Caco-2 (cell line): ENCODE measurements at regions not wholly inside any gene's neighbourhood (a gene's known extent, or its start where the extent isn't known, plus 50 kb on each side); places are given as distances from the start of the nearest gene placed in this dataset.
"Not testable (repeated sequence)": the region's sequence is repeated elsewhere in the genome, so short reads cannot be mapped to it uniquely, and the experiment has no call there.

ENCODE experiments used
- BruUV-seq: library from RNA; stranded (reverse); fragments of 400-500 nt; replicated peaks from 2 replicates; lab custom pipeline; 2021; lab: Mats Ljungman, UMichigan
- CTCF ChIA-PET: fragments of 300-600 bp; sonication (Branson Sonifier 250); formaldehyde crosslinking; loops from one replicate; lab custom pipeline; 2022; ENCODE audit warnings: antibody characterized with exemption; lab: Charles Lee
- POLR2A ChIA-PET: fragments of 300-600 bp; sonication (Branson Sonifier 250); formaldehyde crosslinking; loops from one replicate; lab custom pipeline; 2022; ENCODE audit warnings: antibody characterized with exemption; lab: Charles Lee
- DNase-seq, 2 experiments: peaks; one replicate each; pipeline versions ENCODE4 v3.0.0 to v3.0.0-alpha.2; 2020 to 2022
- H3K27me3 ChIP-seq: replicated peaks from 2 replicates; pipeline ENCODE4 v1.6.0; 2011; ENCODE audit warnings: low read length; ENCODE audit not compliant: control insufficient read depth, insufficient read depth
- H3K36me3 ChIP-seq: 2 replicates; pipeline ENCODE4 v1.5.1; 2011; ENCODE audit warnings: low read length; ENCODE audit not compliant: control insufficient read depth, insufficient read depth
- H3K4me1 ChIP-seq: fragments of 250-450 bp; sonication (Bioruptor Pico); 2 replicates; pipeline ENCODE4 v1.5.1; 2020; ENCODE audit warnings: mild to moderate bottlenecking
- H3K4me3 ChIP-seq: 2 replicates; pipeline ENCODE4 v1.5.1; 2011; ENCODE audit warnings: low read depth, mild to moderate bottlenecking, control low read depth, low read length
- H3K9me3 ChIP-seq: fragments of 250-450 bp; sonication (Bioruptor Pico); 2 replicates; pipeline ENCODE4 v1.5.1; 2020; ENCODE audit warnings: mild to moderate bottlenecking, moderate library complexity
- H3K27ac Mint-ChIP-seq: one replicate; pipeline ENCODE4 v1.8.0; 2022; ENCODE audit warnings: mixed read lengths; ENCODE audit not compliant: unreplicated experiment
- H3K27me3 Mint-ChIP-seq: one replicate; pipeline ENCODE4 v1.8.0; 2022; ENCODE audit warnings: mixed read lengths; ENCODE audit not compliant: insufficient read depth, unreplicated experiment
- H3K36me3 Mint-ChIP-seq: one replicate; pipeline ENCODE4 v1.8.0; 2022; ENCODE audit warnings: mild to moderate bottlenecking, mixed read lengths; ENCODE audit not compliant: insufficient read depth, unreplicated experiment
- H3K4me1 Mint-ChIP-seq: one replicate; pipeline ENCODE4 v1.8.0; 2022; ENCODE audit warnings: low read depth, mixed read lengths; ENCODE audit not compliant: unreplicated experiment
- H3K4me3 Mint-ChIP-seq: one replicate; pipeline ENCODE4 v1.8.0; 2022; ENCODE audit warnings: mild to moderate bottlenecking, moderate library complexity, mixed read lengths; ENCODE audit not compliant: unreplicated experiment
- H3K9me3 Mint-ChIP-seq: one replicate; pipeline ENCODE4 v1.8.0; 2022; ENCODE audit warnings: mixed read lengths; ENCODE audit not compliant: unreplicated experiment
- intact Hi-C: fragments of 100-400 bp; cut with micrococcal nuclease; formaldehyde crosslinking; loops from one replicate; pipeline ENCODE4 v1.10.0; 2022; ENCODE audit not compliant: unreplicated experiment
- TF ChIP-seq, protein P1 (sequence below), 2 experiments: fragments of 200-600 bp in 1 of 2; IDR thresholded peaks; 1 replicate in 1 of 2; 2 replicates in 1 of 2; pipeline versions ENCODE4 v1.5.1 to v1.8.0; 2011 to 2022; ENCODE audit warnings: antibody characterized with exemption in 1 of 2, control low read depth in 1 of 2, inconsistent platforms in 1 of 2, low read depth in 1 of 2, low read length in 1 of 2, mild to moderate bottlenecking in 1 of 2, moderate library complexity in 1 of 2; ENCODE audit not compliant: insufficient read depth in 1 of 2, severe bottlenecking in 1 of 2, unreplicated experiment in 1 of 2

DNA sequence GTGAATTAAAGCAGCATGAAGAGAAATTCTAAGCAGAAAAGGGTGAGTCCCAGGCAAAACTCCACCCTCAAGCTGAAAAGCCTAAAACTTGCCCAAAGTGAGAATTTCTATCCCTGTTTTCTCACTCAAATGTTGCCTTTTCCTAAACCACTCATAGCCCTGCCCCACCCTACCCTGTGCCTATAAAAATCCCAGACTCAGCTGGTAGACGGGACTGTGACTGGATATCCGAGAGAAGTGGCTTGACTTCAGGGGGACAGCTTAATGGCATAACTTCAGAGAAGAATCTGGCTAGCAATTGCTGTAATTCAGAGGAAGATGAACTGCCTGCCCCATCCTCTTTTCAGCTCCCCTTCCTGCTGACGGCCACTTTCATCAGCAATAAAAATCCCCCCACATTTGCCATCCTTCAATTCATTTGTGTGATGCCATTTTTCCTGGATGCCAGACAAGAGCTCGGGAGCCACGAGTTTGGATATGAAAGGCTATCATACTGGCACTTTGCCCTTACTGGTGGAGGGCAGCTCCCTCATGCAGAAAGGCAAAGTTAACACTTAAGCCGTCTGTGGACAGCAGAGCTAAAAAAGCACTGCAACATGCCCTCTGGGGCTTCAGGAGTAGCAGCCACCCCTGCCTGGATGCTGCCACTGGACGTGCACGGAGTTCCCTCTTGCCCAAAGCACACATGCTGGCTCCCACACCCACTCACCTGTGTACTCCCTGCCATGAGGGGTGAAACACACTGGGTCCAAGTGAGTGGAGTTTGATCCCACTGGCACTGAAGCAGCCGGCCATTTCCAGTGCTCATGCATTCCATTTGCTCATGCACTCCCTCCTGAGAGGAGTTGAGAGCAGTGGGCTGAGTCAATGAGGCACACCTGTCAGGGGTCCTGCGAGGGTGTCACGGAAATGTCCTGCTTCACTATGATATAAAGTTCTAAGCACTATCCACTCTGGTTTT is 670.6 kb downstream of the PLOD2 start:
- no peaks in the 10 kb centered on the region for H3K4me1 Mint-ChIP-seq
- Histone ChIP-seq H3K27me3 (no peaks in the 10 kb centered on the region), H3K36me3 (no peaks in the 10 kb centered on the region), H3K9me3 (no peaks in the 10 kb centered on the region), H3K4me1 (no peaks in the 10 kb centered on the region), H3K4me3 (no peak overlapping the region)
- no TSS peak for BruUV-seq
- H3K9me3 Mint-ChIP-seq = no peaks in the 10 kb centered on the region
- intact Hi-C loops = no loop called here
- no peaks in the 10 kb centered on the region for H3K27me3 Mint-ChIP-seq
- ChIA-PET POLR2A (interaction anchor here (0.6 kb wide), 1 partner anchor 112 kb away, joined by 3 read pairs; no protein-coding TSS in a partner anchor), CTCF (no interaction called here)
- TF ChIP-seq, protein P1, sequence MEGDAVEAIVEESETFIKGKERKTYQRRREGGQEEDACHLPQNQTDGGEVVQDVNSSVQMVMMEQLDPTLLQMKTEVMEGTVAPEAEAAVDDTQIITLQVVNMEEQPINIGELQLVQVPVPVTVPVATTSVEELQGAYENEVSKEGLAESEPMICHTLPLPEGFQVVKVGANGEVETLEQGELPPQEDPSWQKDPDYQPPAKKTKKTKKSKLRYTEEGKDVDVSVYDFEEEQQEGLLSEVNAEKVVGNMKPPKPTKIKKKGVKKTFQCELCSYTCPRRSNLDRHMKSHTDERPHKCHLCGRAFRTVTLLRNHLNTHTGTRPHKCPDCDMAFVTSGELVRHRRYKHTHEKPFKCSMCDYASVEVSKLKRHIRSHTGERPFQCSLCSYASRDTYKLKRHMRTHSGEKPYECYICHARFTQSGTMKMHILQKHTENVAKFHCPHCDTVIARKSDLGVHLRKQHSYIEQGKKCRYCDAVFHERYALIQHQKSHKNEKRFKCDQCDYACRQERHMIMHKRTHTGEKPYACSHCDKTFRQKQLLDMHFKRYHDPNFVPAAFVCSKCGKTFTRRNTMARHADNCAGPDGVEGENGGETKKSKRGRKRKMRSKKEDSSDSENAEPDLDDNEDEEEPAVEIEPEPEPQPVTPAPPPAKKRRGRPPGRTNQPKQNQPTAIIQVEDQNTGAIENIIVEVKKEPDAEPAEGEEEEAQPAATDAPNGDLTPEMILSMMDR (IDR thresholded peaks at IDR 0.05; ENCODE audit: insufficient read depth in 1 of 2, low read depth in 1 of 2, low read length in 1 of 2, severe bottlenecking in 1 of 2, unreplicated experiment in 1 of 2) = no peak
- no peak for DNase-seq
- H3K4me3 Mint-ChIP-seq = no peak overlapping the region
- H3K36me3 Mint-ChIP-seq = no peaks in the 10 kb centered on the region
- no peak overlapping the region for H3K27ac Mint-ChIP-seq

DNA sequence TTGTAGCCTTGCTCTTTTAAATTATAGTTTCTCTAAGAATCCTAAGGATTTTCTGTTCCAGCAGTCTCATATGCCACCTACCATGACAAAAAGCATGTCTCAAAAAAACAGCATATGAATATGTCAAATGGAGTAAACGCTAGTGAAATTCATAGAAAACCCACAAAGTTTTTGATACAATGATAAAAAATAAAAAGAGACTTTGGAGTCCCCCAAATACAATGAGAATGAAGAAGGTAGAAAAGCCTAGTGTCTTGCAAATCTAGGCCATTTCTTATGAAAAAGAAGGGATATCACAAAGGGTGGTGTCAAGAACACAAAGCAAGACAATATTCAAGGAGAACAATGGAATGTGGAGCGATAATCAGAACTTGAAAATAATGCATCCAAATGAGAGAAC is 668.5 kb downstream of the PLOD2 start:
- no peaks in the 10 kb centered on the region for H3K27me3 Mint-ChIP-seq
- intact Hi-C loops = no loop called here
- ChIA-PET CTCF (no interaction called here), POLR2A (no interaction called here)
- no peaks in the 10 kb centered on the region for H3K4me1 Mint-ChIP-seq
- H3K27me3 ChIP-seq = no peaks in the 10 kb centered on the region
- no peaks in the 10 kb centered on the region for H3K4me1 ChIP-seq
- no peak overlapping the region for H3K27ac Mint-ChIP-seq
- H3K4me3 ChIP-seq = no peak overlapping the region
- BruUV-seq = no TSS peak
- no peaks in the 10 kb centered on the region for H3K9me3 Mint-ChIP-seq
- H3K36me3 Mint-ChIP-seq = no peaks in the 10 kb centered on the region
- no peaks in the 10 kb centered on the region for H3K9me3 ChIP-seq
- H3K36me3 ChIP-seq = no peaks in the 10 kb centered on the region
- TF ChIP-seq, protein P1 (IDR thresholded peaks at IDR 0.05; ENCODE audit: insufficient read depth in 1 of 2, low read depth in 1 of 2, low read length in 1 of 2, severe bottlenecking in 1 of 2, unreplicated experiment in 1 of 2) = no peak
- no peak overlapping the region for H3K4me3 Mint-ChIP-seq
- DNase-seq = no peak

DNA sequence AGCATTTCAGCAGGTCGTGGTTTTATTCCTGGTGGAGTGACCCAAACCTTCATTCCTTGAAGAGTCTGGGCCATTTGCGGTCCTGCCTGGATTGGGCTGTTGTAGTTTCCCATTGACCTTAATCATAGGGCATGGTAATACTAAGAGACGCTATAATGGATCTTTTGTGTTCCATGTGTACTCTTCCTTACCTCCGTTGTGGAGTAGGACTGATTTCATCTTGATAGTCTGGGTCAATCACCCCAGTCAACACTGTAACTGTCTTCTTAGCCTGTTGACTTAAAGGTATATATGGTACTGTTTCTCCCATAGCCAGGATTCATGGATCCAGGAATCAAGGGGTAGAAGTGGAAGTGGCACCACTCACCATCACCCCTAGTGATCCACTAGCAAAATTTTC is 643.6 kb downstream of the PLOD2 start:
- intact Hi-C loops, DNase-seq, H3K27me3 Mint-ChIP-seq, CTCF ChIA-PET, H3K36me3 Mint-ChIP-seq, H3K36me3 ChIP-seq, H3K27me3 ChIP-seq, BruUV-seq, H3K9me3 ChIP-seq, H3K4me1 Mint-ChIP-seq, H3K4me1 ChIP-seq, POLR2A ChIA-PET, H3K9me3 Mint-ChIP-seq, H3K4me3 Mint-ChIP-seq, H3K27ac Mint-ChIP-seq, H3K4me3 ChIP-seq: not testable (repeated sequence)
